Renal cortex interstitium (tissue), 11 donors: ENCODE measurements at regions not wholly inside any gene's neighbourhood (a gene's known extent, or its start where the extent isn't known, plus 50 kb on each side); places are given as distances from the start of the nearest gene placed in this dataset.
A peak's percentile ranks its signal among the peaks of the same experiment; 100 is the strongest.

ENCODE experiments used
- DNase-seq, 11 donors: peaks; one replicate each; pipeline ENCODE4 v3.0.0-alpha.2; 2013; ENCODE audit warnings: low read depth in 9 of 11, low spot score in 4 of 11; ENCODE audit errors: extremely low read depth in 1 of 11

DNA sequence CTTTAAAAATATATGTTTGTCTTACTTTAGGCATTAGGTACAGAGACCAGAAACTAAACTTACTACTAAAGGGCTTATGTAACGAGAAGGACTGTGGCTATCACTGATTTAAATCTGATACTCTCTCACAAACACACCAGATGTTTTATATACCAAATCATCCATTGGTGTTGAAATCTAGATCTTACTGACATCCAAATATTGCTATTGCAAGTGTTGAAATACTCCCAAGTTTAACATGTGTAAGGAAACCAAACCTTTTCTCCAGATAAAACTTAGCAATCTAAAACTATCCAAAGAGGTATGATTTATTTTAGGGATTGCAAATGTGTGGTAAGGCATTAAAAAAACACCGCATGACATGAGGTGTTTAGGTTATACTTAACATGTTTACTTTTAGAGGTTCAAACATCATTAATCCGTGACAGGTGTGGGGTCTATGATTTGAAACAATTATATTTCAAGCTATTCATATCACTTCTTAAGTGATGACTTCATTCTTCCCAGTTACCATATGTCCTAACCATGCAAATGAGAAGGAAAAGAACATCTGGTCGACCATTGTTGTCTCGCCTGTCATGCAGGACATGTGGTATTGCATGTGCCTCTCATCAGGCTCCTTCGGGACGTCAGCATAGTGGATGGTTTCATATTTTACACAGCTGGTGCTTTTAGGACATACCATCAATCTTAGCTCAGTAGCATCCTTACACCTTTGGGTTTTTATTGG is 168.3 kb upstream of the SPACA1 start:
- DNase-seq, result no peak

- no peak for DNase-seq
These were observed 171.9 kb upstream of the SPACA1 start for GRCh38 chr6:87875781-87876180.

DNA sequence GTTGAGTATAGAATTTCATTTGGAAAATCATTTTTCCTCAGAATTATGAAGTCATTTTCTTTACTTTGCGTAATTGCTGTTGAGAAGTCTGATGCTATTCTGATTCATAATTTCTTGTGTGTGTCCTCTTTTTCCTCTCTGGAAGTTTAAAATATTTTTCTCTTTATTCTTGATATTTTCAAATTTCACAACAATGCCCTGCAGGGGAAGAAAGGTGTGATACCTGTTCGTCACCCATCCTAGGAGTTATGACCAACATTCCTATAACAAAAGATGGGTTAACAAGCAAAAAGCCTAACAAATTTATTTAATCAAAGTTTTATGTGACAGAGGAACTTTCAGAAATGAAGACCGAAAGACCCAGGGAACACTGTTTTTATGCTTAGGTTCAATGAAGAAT is 171.5 kb upstream of the AKIRIN2 start:
- no peak for DNase-seq

DNA sequence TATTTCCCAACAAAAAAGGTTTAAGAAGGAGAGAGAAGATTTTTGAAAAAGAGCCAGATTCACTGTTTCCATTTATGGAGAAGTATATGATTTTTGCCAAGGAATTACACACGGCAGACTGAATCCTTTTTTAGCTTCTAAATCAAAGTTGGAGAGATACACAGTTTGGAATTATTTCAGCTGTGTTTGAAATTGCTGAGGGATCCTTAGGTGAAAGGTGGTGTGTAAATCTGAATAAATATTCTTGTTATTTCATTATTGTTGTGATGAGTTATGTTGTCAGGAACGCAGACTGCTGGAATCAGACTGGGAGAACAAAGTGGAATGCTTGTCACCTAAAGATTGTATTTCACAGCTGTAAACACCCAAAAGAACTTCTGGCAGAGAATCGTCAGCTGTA is 168.5 kb upstream of the AKIRIN2 start:
- DNase-seq, result peak in 8 of 11 donors; percentile 12 to 37 (median 26)

DNA sequence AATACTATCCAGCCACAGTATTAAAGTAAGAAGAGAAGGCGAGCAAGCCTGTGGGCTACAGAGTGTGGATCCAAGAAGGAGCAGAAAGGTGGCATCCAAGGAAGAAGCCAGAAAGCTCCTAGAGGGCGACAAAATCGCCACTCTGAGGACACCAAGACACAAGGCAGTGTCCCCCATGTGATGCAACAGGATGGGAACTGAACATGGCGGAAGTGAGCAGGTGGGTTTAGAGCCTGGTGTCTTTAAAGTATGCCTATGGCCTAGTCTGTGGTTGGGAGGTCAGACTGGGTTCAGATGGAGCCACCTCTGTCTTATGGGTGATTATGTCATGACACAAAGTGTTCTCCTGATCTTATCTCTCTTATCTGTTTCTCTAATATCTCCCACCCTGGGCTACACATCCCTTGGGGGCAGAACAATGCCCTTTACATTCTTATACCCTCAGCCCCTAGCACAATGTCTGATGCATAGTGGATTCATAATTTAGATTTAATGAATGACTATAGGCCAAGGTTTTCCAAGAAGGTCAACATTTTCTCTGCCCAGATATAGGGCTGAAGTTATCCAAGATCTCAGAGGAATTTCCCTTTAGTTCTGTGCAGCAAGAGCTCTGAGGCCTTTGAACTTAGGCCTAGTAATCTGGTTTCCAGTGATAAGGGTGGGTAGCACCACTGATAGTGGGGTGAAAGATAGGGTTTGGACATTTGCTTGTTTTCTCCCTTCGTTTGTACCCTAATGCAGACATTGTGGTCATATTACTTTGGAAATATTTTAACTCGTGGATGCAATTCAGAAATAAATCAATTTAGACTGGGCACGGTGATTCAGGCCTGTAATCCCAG is 167.3 kb upstream of the AKIRIN2 start:
- no peak for DNase-seq

GRCh38 chr6:87860902-87861301 is 158.9 kb upstream of the AKIRIN2 start:
- no peak for DNase-seq

- DNase-seq, result no peak
These were observed 156.4 kb upstream of the AKIRIN2 start for GRCh38 chr6:87858440-87858839.

- no peak for DNase-seq
These were observed 149.8 kb upstream of the AKIRIN2 start for GRCh38 chr6:87851674-87852299.

- no peak for DNase-seq
These were observed 146.6 kb upstream of the AKIRIN2 start for GRCh38 chr6:87848616-87849015.

DNA sequence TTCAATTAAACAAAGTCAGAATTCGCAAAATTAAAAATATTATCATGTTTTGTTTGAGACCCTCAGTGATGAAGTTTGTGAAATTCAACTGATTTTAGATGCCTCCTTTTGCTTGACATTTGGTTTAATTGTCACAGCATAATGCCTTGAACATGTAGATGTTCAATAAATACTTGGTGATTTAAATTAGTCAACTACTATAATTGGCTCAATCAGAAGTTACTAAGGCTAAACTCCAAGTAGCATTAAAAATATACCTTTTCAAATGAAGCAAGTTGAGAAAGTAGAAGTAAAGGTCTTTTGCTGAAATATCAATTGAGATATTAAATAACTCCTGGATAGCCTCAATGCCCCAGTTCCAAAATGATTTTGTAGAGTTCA is 145.8 kb upstream of the AKIRIN2 start:
- no peak for DNase-seq

- DNase-seq, result no peak
These were observed 145.2 kb upstream of the AKIRIN2 start for GRCh38 chr6:87847135-87847829.

DNA sequence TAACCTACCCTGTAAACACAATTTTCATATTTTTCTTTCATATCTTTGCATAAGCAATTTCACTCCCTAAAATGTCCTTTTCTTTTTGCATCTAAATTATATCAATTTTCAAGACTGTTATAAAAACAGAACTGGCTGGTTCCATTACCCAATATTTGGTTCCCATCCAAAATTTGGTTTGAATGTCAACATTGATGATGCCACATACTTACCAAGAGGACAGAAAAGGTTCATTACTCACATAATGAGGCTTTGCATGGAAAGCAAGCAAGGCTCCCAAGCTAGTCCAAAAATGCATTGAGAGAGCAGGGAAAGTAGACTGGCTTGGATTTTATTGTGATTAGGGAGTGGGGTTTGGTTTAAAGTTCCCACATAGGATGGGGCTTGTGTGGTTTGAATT is 144.4 kb upstream of the AKIRIN2 start:
- DNase-seq, result no peak

DNA sequence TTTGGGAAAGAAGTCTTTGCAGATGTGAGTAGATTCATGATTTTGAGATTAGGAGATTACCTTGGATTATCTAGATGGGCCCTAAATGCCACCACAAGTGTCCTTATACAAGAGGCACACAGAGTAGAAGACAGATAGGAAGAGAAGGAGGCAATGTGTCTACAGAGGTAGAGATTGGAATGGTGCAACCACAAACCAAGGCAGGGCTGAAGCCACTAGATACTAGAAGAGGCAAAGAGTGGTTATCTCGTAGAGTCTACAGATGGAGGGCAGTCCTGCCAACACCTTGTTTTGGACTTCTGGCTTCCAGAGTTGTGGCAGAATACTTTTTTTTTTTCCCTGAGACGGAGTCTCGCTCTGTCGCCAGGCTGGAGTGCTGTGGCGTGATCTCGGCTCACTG is 138.3 kb upstream of the AKIRIN2 start:
- no peak for DNase-seq

DNA sequence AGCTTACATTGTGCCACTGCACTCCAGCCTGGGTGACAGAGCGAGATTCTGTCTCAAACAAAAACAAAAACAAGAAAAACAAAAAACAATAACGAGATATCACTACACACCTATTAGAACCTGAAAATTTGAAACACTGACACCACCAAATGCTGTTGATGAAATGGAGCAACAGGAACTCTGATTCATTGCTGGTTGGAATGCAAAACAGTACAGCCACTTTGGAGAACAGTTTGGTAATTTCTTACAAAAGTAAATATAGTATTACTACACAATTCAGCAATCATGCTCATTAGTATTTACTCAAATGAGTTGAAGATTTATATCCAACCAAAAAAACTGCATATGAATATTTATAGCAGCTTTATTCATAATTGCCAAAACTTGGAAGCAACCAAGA is 135.8 kb upstream of the AKIRIN2 start:
- DNase-seq, result no peak

GRCh38 chr6:87837444-87837843 is 135.4 kb upstream of the AKIRIN2 start:
- DNase-seq, result no peak

DNA sequence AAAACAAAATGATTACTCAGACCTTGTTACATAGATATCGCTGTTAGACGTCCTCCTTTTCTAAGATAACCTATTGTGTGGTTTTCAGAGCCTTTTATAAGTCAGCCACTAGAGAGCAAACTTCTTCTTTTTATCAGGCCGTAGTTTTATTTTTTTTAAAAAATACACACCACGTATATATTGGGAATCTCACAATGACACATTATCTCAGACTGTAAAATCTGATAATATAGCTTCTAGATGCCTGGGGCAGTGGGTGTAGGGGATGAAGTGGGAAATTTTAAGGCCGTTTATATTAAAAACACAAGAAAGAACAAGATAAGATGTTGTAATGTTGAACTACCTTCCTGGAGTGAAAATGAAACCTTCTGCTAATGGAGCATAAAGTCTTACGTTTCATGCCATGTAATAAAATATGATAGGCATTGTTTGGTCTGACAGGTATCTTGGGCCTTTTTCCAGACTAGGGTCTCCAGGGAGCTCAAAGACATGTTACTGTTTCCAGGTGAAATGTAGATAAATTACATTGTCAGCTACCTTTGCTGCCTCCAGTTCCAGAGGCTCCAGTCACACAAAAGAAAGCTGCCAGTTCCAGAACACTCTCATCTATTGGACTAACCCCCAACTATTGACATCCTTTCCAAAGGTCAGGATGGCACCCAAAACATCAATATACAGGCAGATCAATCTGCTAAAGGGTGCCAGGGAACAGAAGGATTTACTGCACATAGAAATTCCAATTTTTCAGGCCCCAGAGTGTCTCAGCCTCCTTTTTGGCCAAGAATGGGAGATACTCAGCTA is 130.2 kb upstream of the AKIRIN2 start:
- DNase-seq, result peak in 2 of 11 donors; percentile 18 to 22

DNA sequence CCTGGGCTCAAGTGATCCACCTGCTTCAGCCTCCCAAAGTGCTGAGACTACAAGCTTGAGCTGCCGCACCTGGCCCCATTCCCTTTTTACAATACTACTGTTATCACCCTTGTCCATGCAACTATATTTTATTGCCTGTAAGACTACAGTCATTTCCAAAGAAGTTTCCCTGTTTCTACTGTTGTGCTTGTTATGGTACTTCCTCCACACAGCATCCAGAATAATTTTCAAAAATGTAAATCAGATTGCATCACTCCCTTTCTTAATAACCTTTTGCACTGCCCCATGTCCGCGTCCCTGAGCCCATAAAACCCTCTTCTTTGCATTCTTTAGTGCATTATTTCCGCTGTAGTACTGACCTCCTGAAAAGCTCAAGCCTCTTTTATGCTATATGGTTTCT is 128.9 kb upstream of the AKIRIN2 start:
- no peak for DNase-seq

DNA sequence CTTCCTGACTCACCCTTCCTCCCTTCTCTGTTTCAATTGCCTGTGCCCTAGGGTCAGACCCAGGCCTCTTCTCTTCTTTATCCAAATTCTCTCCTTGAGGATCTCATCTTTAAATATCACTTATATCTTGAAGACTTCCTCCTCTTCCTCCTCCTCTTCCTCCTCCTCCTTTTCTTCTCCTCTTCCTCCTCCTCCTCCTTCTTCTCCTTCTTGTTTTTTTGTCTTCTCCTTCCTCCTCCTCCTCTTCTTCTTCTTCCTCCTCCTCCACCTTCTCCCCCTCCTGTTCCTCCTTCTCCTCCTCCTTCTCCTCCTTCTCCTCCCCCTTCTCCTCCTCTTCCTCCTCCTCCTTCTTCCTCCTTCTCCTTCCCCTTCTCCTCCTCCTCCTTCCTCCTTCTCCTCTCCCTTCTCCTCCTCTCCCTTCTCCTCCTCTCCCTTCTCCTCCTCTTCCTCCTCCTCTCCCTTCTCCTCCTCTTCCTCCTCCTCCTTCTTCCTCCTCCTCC is 127.6 kb upstream of the AKIRIN2 start:
- DNase-seq, result no peak

DNA sequence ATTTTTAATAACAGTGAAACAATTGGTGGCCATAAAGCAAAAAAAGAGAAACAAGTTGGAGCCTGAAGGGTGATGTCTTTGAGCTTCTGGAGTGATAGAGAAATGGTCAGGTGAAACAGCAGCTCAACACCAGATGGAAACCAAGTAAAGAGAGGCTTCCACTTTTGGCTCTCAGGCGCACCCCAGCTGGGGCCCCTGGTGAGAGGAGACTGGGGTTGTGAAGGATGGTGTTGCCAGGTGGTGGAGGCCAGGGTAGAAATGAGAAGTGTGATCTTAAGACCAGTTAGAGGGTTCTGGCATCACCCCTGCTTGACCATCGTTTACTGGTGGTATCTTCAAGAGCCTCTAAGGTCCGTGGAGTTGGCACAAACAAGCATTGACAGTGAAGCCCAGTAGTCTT is 126.0 kb upstream of the AKIRIN2 start:
- no peak for DNase-seq
